ENCODE measurements at regions not wholly inside any gene's neighbourhood (a gene's known extent, or its start where the extent isn't known, plus 50 kb on each side); places are given as distances from the start of the nearest gene placed in this dataset.

DNA sequence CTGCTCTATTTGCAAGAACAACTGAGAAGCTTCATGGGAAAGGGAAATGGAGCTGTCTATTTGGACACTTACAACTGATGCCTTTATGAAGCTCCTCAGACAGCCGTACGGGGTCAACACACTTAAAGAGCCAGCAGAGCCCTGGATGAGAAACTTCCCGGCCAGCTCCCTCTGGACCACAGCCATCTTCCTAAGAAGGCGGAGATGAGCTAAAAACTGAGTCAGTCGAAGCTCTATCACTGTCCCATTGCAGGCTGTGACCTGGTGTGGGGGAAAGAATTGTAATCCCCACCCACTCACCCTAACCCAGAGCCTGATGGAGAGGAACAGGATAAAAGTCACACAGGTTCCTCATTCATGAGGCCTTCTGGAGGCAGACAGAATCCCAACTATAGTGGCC lies 360.4 kb upstream of the JARID2 start:
- H2AFZ ChIP-seq = no peak overlapping the region
- TF ChIP-seq, protein P1, sequence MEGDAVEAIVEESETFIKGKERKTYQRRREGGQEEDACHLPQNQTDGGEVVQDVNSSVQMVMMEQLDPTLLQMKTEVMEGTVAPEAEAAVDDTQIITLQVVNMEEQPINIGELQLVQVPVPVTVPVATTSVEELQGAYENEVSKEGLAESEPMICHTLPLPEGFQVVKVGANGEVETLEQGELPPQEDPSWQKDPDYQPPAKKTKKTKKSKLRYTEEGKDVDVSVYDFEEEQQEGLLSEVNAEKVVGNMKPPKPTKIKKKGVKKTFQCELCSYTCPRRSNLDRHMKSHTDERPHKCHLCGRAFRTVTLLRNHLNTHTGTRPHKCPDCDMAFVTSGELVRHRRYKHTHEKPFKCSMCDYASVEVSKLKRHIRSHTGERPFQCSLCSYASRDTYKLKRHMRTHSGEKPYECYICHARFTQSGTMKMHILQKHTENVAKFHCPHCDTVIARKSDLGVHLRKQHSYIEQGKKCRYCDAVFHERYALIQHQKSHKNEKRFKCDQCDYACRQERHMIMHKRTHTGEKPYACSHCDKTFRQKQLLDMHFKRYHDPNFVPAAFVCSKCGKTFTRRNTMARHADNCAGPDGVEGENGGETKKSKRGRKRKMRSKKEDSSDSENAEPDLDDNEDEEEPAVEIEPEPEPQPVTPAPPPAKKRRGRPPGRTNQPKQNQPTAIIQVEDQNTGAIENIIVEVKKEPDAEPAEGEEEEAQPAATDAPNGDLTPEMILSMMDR (IDR thresholded peaks at IDR 0.05) = no peak
- no peaks in the 10 kb centered on the region for H3K79me2 ChIP-seq
- no peak overlapping the region for H3K27ac ChIP-seq
- H3K9ac ChIP-seq = no peak overlapping the region
- no peak overlapping the region for H3K4me3 ChIP-seq (ENCODE audit: low read depth, low read length)
- H3K9me3 ChIP-seq (ENCODE audit: control insufficient read depth, low read length) = no peaks in the 10 kb centered on the region
- H3K4me1 ChIP-seq = peaks cover 17% of the 10 kb centered on the region
- no peaks in the 10 kb centered on the region for H3K36me3 ChIP-seq (ENCODE audit: control insufficient read depth, insufficient read depth, low read length)
- no peaks in the 10 kb centered on the region for H3K27me3 ChIP-seq (ENCODE audit: control insufficient read depth, insufficient read depth, low read length)
- no peak overlapping the region for H3K4me2 ChIP-seq (ENCODE audit: low read length)

DNA sequence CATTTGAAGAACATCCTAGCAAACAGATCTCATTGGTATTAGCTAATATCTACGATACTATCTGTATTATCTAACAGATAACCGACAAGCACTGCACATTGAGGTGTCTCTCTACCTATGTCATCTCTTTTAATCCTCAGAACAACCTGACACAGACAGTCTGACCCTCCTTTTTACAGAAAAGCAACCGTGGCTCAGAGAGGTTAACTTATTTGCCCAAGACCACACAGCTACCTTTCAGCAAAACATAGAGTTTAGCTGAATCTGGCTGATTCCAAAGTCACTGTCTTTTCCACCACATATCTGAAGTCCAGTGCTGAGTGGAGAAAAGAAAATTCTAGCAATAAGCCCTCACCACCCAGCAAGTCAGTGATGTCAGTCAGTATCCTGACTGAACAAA lies 358.7 kb upstream of the JARID2 start:
- Histone ChIP-seq H3K9me3 (ENCODE audit: control insufficient read depth, low read length) (no peaks in the 10 kb centered on the region), H3K4me2 (ENCODE audit: low read length) (no peak overlapping the region), H3K9ac (no peak overlapping the region), H2AFZ (no peak overlapping the region), H3K79me2 (no peaks in the 10 kb centered on the region), H3K27ac (no peak overlapping the region), H3K4me1 (peaks cover 16% of the 10 kb centered on the region), H3K27me3 (ENCODE audit: control insufficient read depth, insufficient read depth, low read length) (no peaks in the 10 kb centered on the region), H3K4me3 (ENCODE audit: low read depth, low read length) (no peak overlapping the region), H3K36me3 (ENCODE audit: control insufficient read depth, insufficient read depth, low read length) (no peaks in the 10 kb centered on the region)
- TF ChIP-seq, protein P1 (IDR thresholded peaks at IDR 0.05) = no peak

DNA sequence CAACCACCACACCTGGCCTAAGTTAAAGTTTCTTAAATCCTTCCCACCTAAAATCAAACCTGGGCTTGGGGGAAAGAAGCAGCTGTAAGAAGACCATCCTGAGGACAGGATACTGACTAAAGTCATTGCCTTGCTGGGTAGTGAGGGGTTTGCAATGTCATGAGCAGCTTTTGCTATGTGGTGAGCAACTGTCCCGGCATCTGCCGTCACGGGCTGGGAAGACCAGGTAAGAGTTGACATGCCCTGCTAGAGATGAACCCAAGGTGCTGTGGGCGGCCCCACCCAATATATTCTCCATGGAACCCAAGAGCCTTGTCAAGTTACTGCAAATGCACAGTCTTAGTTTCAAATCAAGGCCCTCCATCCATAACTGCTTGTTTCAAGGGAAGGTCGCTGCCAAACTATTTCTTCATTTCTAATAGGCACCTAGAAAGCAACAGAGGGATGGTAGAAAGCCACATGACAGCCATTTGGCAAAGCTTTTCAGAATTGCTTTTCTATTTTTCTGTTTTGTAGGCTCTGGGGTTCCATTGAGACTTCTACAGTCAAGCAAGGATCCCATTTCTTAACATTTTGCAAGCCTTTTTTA lies 357.8 kb upstream of the JARID2 start:
- Histone ChIP-seq H3K4me2 (ENCODE audit: low read length) (no peak overlapping the region), H3K79me2 (no peaks in the 10 kb centered on the region)
- TF ChIP-seq, protein P1 (IDR thresholded peaks at IDR 0.05) = no peak

DNA sequence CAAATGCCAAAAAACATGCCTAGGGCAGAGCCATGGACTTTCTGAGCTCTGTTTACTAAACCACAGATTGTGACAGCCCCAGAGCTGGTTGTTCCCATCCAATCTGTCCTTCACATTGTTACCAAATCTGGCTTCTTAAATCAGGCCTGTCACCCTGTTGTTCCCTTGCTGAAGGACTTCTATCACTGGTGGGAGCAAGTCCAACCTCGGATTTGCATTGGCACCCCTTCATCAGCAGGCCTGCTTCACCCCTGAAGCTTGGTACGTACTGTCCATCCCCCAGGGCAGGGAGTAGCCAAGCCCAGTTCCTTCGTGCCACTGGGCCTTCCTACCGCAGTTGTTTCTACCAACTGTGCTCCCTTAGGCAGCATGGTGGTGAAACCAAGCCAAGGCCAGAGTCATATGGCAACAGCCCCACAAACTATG lies 357.3 kb upstream of the JARID2 start:
- H3K27me3 ChIP-seq (ENCODE audit: control insufficient read depth, insufficient read depth, low read length) = no peaks in the 10 kb centered on the region
- peaks cover 4% of the 10 kb centered on the region for H3K4me1 ChIP-seq
- TF ChIP-seq, protein P1 (IDR thresholded peaks at IDR 0.05) = no peak
- no peak overlapping the region for H3K27ac ChIP-seq
- no peaks in the 10 kb centered on the region for H3K9me3 ChIP-seq (ENCODE audit: control insufficient read depth, low read length)
- H3K4me2 ChIP-seq (ENCODE audit: low read length) = no peak overlapping the region
- no peaks in the 10 kb centered on the region for H3K36me3 ChIP-seq (ENCODE audit: control insufficient read depth, insufficient read depth, low read length)
- H3K79me2 ChIP-seq = no peaks in the 10 kb centered on the region
- H3K4me3 ChIP-seq (ENCODE audit: low read depth, low read length) = no peak overlapping the region
- no peak overlapping the region for H2AFZ ChIP-seq
- no peak overlapping the region for H3K9ac ChIP-seq

More for the DNA sequence above, 357.8 kb upstream of the JARID2 start:
- no peaks in the 10 kb centered on the region for H3K27me3 ChIP-seq (ENCODE audit: control insufficient read depth, insufficient read depth, low read length)
- H3K36me3 ChIP-seq (ENCODE audit: control insufficient read depth, insufficient read depth, low read length) = no peaks in the 10 kb centered on the region
- H3K9ac ChIP-seq = no peak overlapping the region
- peaks cover 7% of the 10 kb centered on the region for H3K4me1 ChIP-seq
- H2AFZ ChIP-seq = no peak overlapping the region
- no peak overlapping the region for H3K4me3 ChIP-seq (ENCODE audit: low read depth, low read length)
- H3K9me3 ChIP-seq (ENCODE audit: control insufficient read depth, low read length) = no peaks in the 10 kb centered on the region
- H3K27ac ChIP-seq = no peak overlapping the region

DNA sequence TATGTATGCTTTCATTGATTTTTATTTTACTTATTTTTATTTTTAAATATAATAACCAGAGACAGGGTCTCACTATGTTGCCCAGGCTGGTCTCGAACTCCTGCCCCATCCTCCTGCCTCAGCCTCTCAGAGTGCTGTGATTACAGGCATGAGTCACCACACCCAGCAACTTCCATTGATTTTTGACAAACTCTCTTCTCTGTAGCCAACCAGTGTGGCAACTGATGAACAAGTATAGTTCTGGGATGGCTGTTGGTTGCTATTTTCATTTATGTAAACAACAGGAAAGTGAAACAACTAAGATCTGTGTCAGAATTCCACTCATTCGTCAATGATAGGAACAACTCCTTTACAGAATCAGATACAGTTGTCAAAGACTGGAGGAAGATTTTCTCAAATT lies 356.7 kb upstream of the JARID2 start:
- Histone ChIP-seq H3K27me3 (ENCODE audit: control insufficient read depth, insufficient read depth, low read length) (no peaks in the 10 kb centered on the region), H3K27ac (no peak overlapping the region), H3K4me1 (no peaks in the 10 kb centered on the region), H3K4me3 (ENCODE audit: low read depth, low read length) (no peak overlapping the region), H3K4me2 (ENCODE audit: low read length) (no peak overlapping the region), H3K9ac (no peak overlapping the region), H3K9me3 (ENCODE audit: control insufficient read depth, low read length) (no peaks in the 10 kb centered on the region), H2AFZ (no peak overlapping the region), H3K79me2 (no peaks in the 10 kb centered on the region), H3K36me3 (ENCODE audit: control insufficient read depth, insufficient read depth, low read length) (no peaks in the 10 kb centered on the region)
- TF ChIP-seq, protein P1 (IDR thresholded peaks at IDR 0.05) = no peak

All from parathyroid adenoma (tissue), 2 donors.